Coronary artery (tissue), 2 donors: ENCODE measurements at regions not wholly inside any gene's neighbourhood (a gene's known extent, or its start where the extent isn't known, plus 50 kb on each side); places are given as distances from the start of the nearest gene placed in this dataset.

ENCODE experiments used
- DNase-seq: peaks from one replicate; pipeline ENCODE4 v3.0.0-alpha.2; 2017; ENCODE audit warnings: low spot score
- H3K27ac ChIP-seq, 2 donors: fragments of 200-600 bp; sonication (generic); one replicate each; pipeline ENCODE4 v1.5.1; 2016 to 2019
- H3K4me3 ChIP-seq: fragments of 200-600 bp; sonication (generic); 2 replicates; pipeline ENCODE4 v1.5.1; 2016; ENCODE audit warnings: mild to moderate bottlenecking, moderate library complexity
- CTCF ChIP-seq: fragments of 200-600 bp; sonication (generic); IDR thresholded peaks from one replicate; pipeline ENCODE4 v1.5.1; 2019; ENCODE audit warnings: antibody characterized with exemption

GRCh38 chr3:177525414-177525813, 328.1 kb upstream of the TBL1XR1 start:
- no peak overlapping the region for H3K27ac ChIP-seq
- DNase-seq: no peak
- no peak overlapping the region for H3K4me3 ChIP-seq
- TF ChIP-seq CTCF: no peak

GRCh38 chr3:177525987-177526712, 328.9 kb upstream of the TBL1XR1 start:
- no peak for TF ChIP-seq CTCF

GRCh38 chr3:177527182-177527581, 329.9 kb upstream of the TBL1XR1 start:
- no peak for TF ChIP-seq CTCF
- Histone ChIP-seq H3K4me3 (no peak overlapping the region), H3K27ac (peak overlapping the region in 1 of 2 donors; percentile 11)
- DNase-seq: no peak

More at GRCh38 chr3:177525987-177526712, 328.9 kb upstream of the TBL1XR1 start:
- peak overlapping the region in 1 of 2 donors; percentile 45 for H3K27ac ChIP-seq
- H3K4me3 ChIP-seq: no peak overlapping the region
- DNase-seq: no peak

- peak overlapping the region in 1 of 2 donors; percentile 7 for H3K27ac ChIP-seq
- TF ChIP-seq CTCF: no peak
- no peak overlapping the region for H3K4me3 ChIP-seq
- no peak for DNase-seq
Measured at GRCh38 chr3:177528306-177529070, 331.2 kb upstream of the TBL1XR1 start.

- Histone ChIP-seq H3K4me3 (no peak overlapping the region), H3K27ac (peak overlapping the region in 1 of 2 donors; percentile 6)
- TF ChIP-seq CTCF: no peak
- no peak for DNase-seq
Measured at GRCh38 chr3:177529071-177529550, 331.8 kb upstream of the TBL1XR1 start.

- peak overlapping the region; percentile 51 to 85 for H3K27ac ChIP-seq
- no peak for DNase-seq
- no peak overlapping the region for H3K4me3 ChIP-seq
- no peak for TF ChIP-seq CTCF
Measured at GRCh38 chr3:177529716-177530335, 332.5 kb upstream of the TBL1XR1 start.
